ENCODE measurements at regions not wholly inside any gene's neighbourhood (a gene's known extent, or its start where the extent isn't known, plus 50 kb on each side); places are given as distances from the start of the nearest gene placed in this dataset.

- no peak for TF ChIP-seq ZBTB10 (CRISPR knock-in tag; IDR thresholded peaks at IDR 0.05; ENCODE audit: borderline replicate concordance)
- TF ChIP-seq ETV6 (CRISPR knock-in tag; conservative IDR thresholded peaks at IDR 0.05): no peak
- TF ChIP-seq SETDB1 (CRISPR knock-in tag; IDR thresholded peaks at IDR 0.05; ENCODE audit: borderline replicate concordance): no peak
- TF ChIP-seq ZNF570 (CRISPR knock-in tag; IDR thresholded peaks at IDR 0.05; ENCODE audit: borderline replicate concordance): no peak
- no peak for TF ChIP-seq ZNF24 (IDR thresholded peaks at IDR 0.05)
- TF ChIP-seq ZFP36L2 (CRISPR knock-in tag; IDR thresholded peaks at IDR 0.05): no peak
- TF ChIP-seq ZIK1 (CRISPR knock-in tag; IDR thresholded peaks at IDR 0.05; ENCODE audit: borderline replicate concordance, low read depth): no peak
Observed at GRCh38 chr4:132866616-132867015, 282.5 kb upstream of the PCDH10 start (continued).

- TF ChIP-seq SOX5 (CRISPR knock-in tag; IDR thresholded peaks at IDR 0.05; ENCODE audit: borderline replicate concordance): no peak
- TF ChIP-seq ZNF747 (CRISPR knock-in tag; IDR thresholded peaks at IDR 0.05; ENCODE audit: borderline replicate concordance): no peak
- no peak for TF ChIP-seq DMTF1 (CRISPR knock-in tag; IDR thresholded peaks at IDR 0.05)
- no peak for TF ChIP-seq TP53 (CRISPR knock-in tag; conservative IDR thresholded peaks at IDR 0.05)
- no peak for TF ChIP-seq ZNF816 (CRISPR knock-in tag; IDR thresholded peaks at IDR 0.05; ENCODE audit: borderline replicate concordance)
- TF ChIP-seq ZKSCAN1 (IDR thresholded peaks at IDR 0.05; ENCODE audit: low read length): no peak
- TF ChIP-seq NR1H2 (CRISPR knock-in tag; IDR thresholded peaks at IDR 0.05; ENCODE audit: borderline replicate concordance, low read depth): no peak
- no peak for TF ChIP-seq ZFP82 (CRISPR knock-in tag; IDR thresholded peaks at IDR 0.05; ENCODE audit: borderline replicate concordance)
- TF ChIP-seq U2AF1 (optimal IDR thresholded peaks at IDR 0.05; ENCODE audit: low read depth, low read length): no peak
- TF ChIP-seq ZFP62 (CRISPR knock-in tag; IDR thresholded peaks at IDR 0.05): no peak
- no peak for TF ChIP-seq ZNF557 (CRISPR knock-in tag; IDR thresholded peaks at IDR 0.05)
- TF ChIP-seq LBX2 (CRISPR knock-in tag; IDR thresholded peaks at IDR 0.05; ENCODE audit: borderline replicate concordance): no peak
- ChIA-PET CTCF (ENCODE audit: low intra/inter-chr PET ratio, low total read pairs) (no interaction called here), POLR2A (no interaction called here)
- no peak for FAIRE-seq
- no peak overlapping the region for H3K9ac ChIP-seq (ENCODE audit: insufficient read depth, low read depth, low read length)
- in situ Hi-C loops (cut with HindIII; ENCODE audit: extremely low pct_ligation_motif_present, low pct_unique_long_range_greater_than_20kb): no loop called here
- no peaks in the 10 kb centered on the region for H3K4me1 ChIP-seq (ENCODE audit: insufficient read depth, low read length)
- no peak for ATAC-seq
- no peak overlapping the region for H3K4me3 ChIP-seq (replicated peaks in 1 of 3; ENCODE audit: insufficient read depth in 1 of 3, low read depth in 2 of 3, low read length in 3 of 3)
- no peak overlapping the region for H2AFZ ChIP-seq (ENCODE audit: low read length)
- no peak overlapping the region for H3K27ac ChIP-seq (ENCODE audit: extremely low read length, insufficient read depth, low read length)
- H3K27me3 ChIP-seq (ENCODE audit: control insufficient read depth in 1 of 2, insufficient read depth in 2 of 2, low read length in 2 of 2): no peaks in the 10 kb centered on the region
- BruUV-seq (replicated peaks): no TSS peak
- H3K79me2 ChIP-seq (ENCODE audit: insufficient read depth, low read length): no peaks in the 10 kb centered on the region
- WGBS (ENCODE audit: low lambda C conversion rate): 3% methylated on average over 3 of the region's 3 CpGs
- no peak for DNase-seq (ENCODE audit: low spot score)
- H4K20me1 ChIP-seq (ENCODE audit: insufficient read depth, low read length): no peaks in the 10 kb centered on the region
- intact Hi-C loops (cut with micrococcal nuclease; ENCODE audit: unreplicated experiment): no loop called here
- no peaks in the 10 kb centered on the region for H3K36me3 ChIP-seq (replicated peaks in 1 of 2; ENCODE audit: control insufficient read depth in 1 of 2, insufficient read depth in 2 of 2, low read length in 2 of 2)
- no peak overlapping the region for H3K4me2 ChIP-seq (ENCODE audit: low read depth, low read length)
- no peaks in the 10 kb centered on the region for H3K9me3 ChIP-seq (ENCODE audit: low read length)
Observed at GRCh38 chr4:132893787-132894186, 255.3 kb upstream of the PCDH10 start.

Data from HepG2 (cell line).